ENCODE measurements at regions not wholly inside any gene's neighbourhood (a gene's known extent, or its start where the extent isn't known, plus 50 kb on each side); places are given as distances from the start of the nearest gene placed in this dataset.

- no peak overlapping the region for H3K4me2 ChIP-seq (ENCODE audit: low read depth, low read length, poor library complexity, severe bottlenecking)
- H4K20me1 ChIP-seq (ENCODE audit: insufficient read depth, low read length, poor library complexity, severe bottlenecking) = no peaks in the 10 kb centered on the region
- no peaks in the 10 kb centered on the region for H3K27me3 ChIP-seq (ENCODE audit: insufficient read depth, low read length, poor library complexity, severe bottlenecking)
- no peak overlapping the region for H2AFZ ChIP-seq (ENCODE audit: low read length)
- no peaks in the 10 kb centered on the region for H3F3A ChIP-seq (ENCODE audit: low read depth)
- H3K9me3 ChIP-seq (ENCODE audit: insufficient read depth, low read depth, low read length) = peaks cover 18% of the 10 kb centered on the region; the same call in 1 of the 2 replicates
- no peak overlapping the region for H3K4me3 ChIP-seq (ENCODE audit: low read length, poor library complexity, severe bottlenecking)
- TF ChIP-seq CTCF (conservative IDR thresholded peaks at IDR 0.05; ENCODE audit: low read length) = no peak
- no peak for TF ChIP-seq EZH2phosphoT487 (IDR thresholded peaks at IDR 0.05; ENCODE audit: borderline replicate concordance)
- no peaks in the 10 kb centered on the region for H3K4me1 ChIP-seq (ENCODE audit: insufficient read depth, low read length, poor library complexity, severe bottlenecking)
- H3K36me3 ChIP-seq (ENCODE audit: insufficient read depth, low read length) = no peaks in the 10 kb centered on the region
- H3K9me2 ChIP-seq (replicated peaks; ENCODE audit: low read depth, low read length) = no peaks in the 10 kb centered on the region
- no peak overlapping the region for H3K9ac ChIP-seq (ENCODE audit: low read depth, low read length, poor library complexity, severe bottlenecking)
- no peaks in the 10 kb centered on the region for H3K79me2 ChIP-seq (ENCODE audit: insufficient read depth, low read length)
Observed at GRCh38 chr7:4444106-4444505, 238.0 kb upstream of the FOXK1 start.

- Histone ChIP-seq H3K4me1 (ENCODE audit: insufficient read depth, low read length, poor library complexity, severe bottlenecking) (no peaks in the 10 kb centered on the region), H3K79me2 (ENCODE audit: insufficient read depth, low read length) (no peaks in the 10 kb centered on the region), H4K20me1 (ENCODE audit: insufficient read depth, low read length, poor library complexity, severe bottlenecking) (no peaks in the 10 kb centered on the region), H3K27me3 (ENCODE audit: insufficient read depth, low read length, poor library complexity, severe bottlenecking) (no peaks in the 10 kb centered on the region), H3K36me3 (ENCODE audit: insufficient read depth, low read length) (no peaks in the 10 kb centered on the region), H3K4me2 (ENCODE audit: low read depth, low read length, poor library complexity, severe bottlenecking) (no peak overlapping the region), H3K9ac (ENCODE audit: low read depth, low read length, poor library complexity, severe bottlenecking) (no peak overlapping the region), H3K9me2 (replicated peaks; ENCODE audit: low read depth, low read length) (no peaks in the 10 kb centered on the region), H3K4me3 (ENCODE audit: low read length, poor library complexity, severe bottlenecking) (no peak overlapping the region), H3F3A (ENCODE audit: low read depth) (no peaks in the 10 kb centered on the region), H2AFZ (ENCODE audit: low read length) (no peak overlapping the region), H3K9me3 (ENCODE audit: insufficient read depth, low read depth, low read length) (peaks cover 20% of the 10 kb centered on the region; the same call in 1 of the 2 replicates)
- TF ChIP-seq EZH2phosphoT487 (IDR thresholded peaks at IDR 0.05; ENCODE audit: borderline replicate concordance) (no peak), CTCF (conservative IDR thresholded peaks at IDR 0.05; ENCODE audit: low read length) (no peak)
Observed at GRCh38 chr7:4445777-4446176, 236.3 kb upstream of the FOXK1 start.

GRCh38 chr7:4449263-4449662 is 232.8 kb upstream of the FOXK1 start:
- no peaks in the 10 kb centered on the region for H3K36me3 ChIP-seq (ENCODE audit: insufficient read depth, low read length)

GRCh38 chr7:4450483-4450882 is 231.6 kb upstream of the FOXK1 start:
- Histone ChIP-seq H3F3A (ENCODE audit: low read depth) (no peaks in the 10 kb centered on the region), H3K79me2 (ENCODE audit: insufficient read depth, low read length) (no peaks in the 10 kb centered on the region), H4K20me1 (ENCODE audit: insufficient read depth, low read length, poor library complexity, severe bottlenecking) (no peaks in the 10 kb centered on the region), H3K4me3 (ENCODE audit: low read length, poor library complexity, severe bottlenecking) (no peak overlapping the region), H3K4me2 (ENCODE audit: low read depth, low read length, poor library complexity, severe bottlenecking) (no peak overlapping the region), H3K9me2 (replicated peaks; ENCODE audit: low read depth, low read length) (no peaks in the 10 kb centered on the region), H3K36me3 (ENCODE audit: insufficient read depth, low read length) (no peaks in the 10 kb centered on the region), H3K4me1 (ENCODE audit: insufficient read depth, low read length, poor library complexity, severe bottlenecking) (no peaks in the 10 kb centered on the region), H3K9ac (ENCODE audit: low read depth, low read length, poor library complexity, severe bottlenecking) (no peak overlapping the region), H3K9me3 (ENCODE audit: insufficient read depth, low read depth, low read length) (peaks cover 9% of the 10 kb centered on the region; the same call in 1 of the 2 replicates), H2AFZ (ENCODE audit: low read length) (no peak overlapping the region), H3K27me3 (ENCODE audit: insufficient read depth, low read length, poor library complexity, severe bottlenecking) (no peaks in the 10 kb centered on the region)
- no peak for TF ChIP-seq CTCF (conservative IDR thresholded peaks at IDR 0.05; ENCODE audit: low read length)
- TF ChIP-seq EZH2phosphoT487 (IDR thresholded peaks at IDR 0.05; ENCODE audit: borderline replicate concordance) = no peak

More at GRCh38 chr7:4449263-4449662, 232.8 kb upstream of the FOXK1 start:
- H3K9me3 ChIP-seq (ENCODE audit: insufficient read depth, low read depth, low read length) = peaks cover 17% of the 10 kb centered on the region; the same call in 1 of the 2 replicates
- no peaks in the 10 kb centered on the region for H3F3A ChIP-seq (ENCODE audit: low read depth)
- H3K9ac ChIP-seq (ENCODE audit: low read depth, low read length, poor library complexity, severe bottlenecking) = no peak overlapping the region
- H3K4me2 ChIP-seq (ENCODE audit: low read depth, low read length, poor library complexity, severe bottlenecking) = no peak overlapping the region
- H4K20me1 ChIP-seq (ENCODE audit: insufficient read depth, low read length, poor library complexity, severe bottlenecking) = no peaks in the 10 kb centered on the region
- H3K4me3 ChIP-seq (ENCODE audit: low read length, poor library complexity, severe bottlenecking) = no peak overlapping the region
- no peaks in the 10 kb centered on the region for H3K79me2 ChIP-seq (ENCODE audit: insufficient read depth, low read length)
- H3K4me1 ChIP-seq (ENCODE audit: insufficient read depth, low read length, poor library complexity, severe bottlenecking) = no peaks in the 10 kb centered on the region
- no peaks in the 10 kb centered on the region for H3K9me2 ChIP-seq (replicated peaks; ENCODE audit: low read depth, low read length)
- no peaks in the 10 kb centered on the region for H3K27me3 ChIP-seq (ENCODE audit: insufficient read depth, low read length, poor library complexity, severe bottlenecking)
- TF ChIP-seq EZH2phosphoT487 (IDR thresholded peaks at IDR 0.05; ENCODE audit: borderline replicate concordance) = no peak
- no peak overlapping the region for H2AFZ ChIP-seq (ENCODE audit: low read length)

Data from Loucy (cell line).